Loucy (cell line): ENCODE measurements at regions not wholly inside any gene's neighbourhood (a gene's known extent, or its start where the extent isn't known, plus 50 kb on each side); places are given as distances from the start of the nearest gene placed in this dataset.

ENCODE experiments used
- CTCF ChIP-seq: fragments of 200-600 bp; sonication (generic); conservative IDR thresholded peaks from 2 replicates; pipeline ENCODE4 v1.5.1; 2014; ENCODE audit warnings: mild to moderate bottlenecking, antibody characterized with exemption, low read length
- EZH2phosphoT487 ChIP-seq: fragments of 200-600 bp; IDR thresholded peaks from 2 replicates; pipeline ENCODE4 v1.6.1; 2018; ENCODE audit warnings: antibody characterized with exemption, mild to moderate bottlenecking, moderate library complexity, borderline replicate concordance

- no peak for TF ChIP-seq CTCF
- TF ChIP-seq EZH2phosphoT487, result no peak
These were observed 237.5 kb downstream of the ZPLD1 start for GRCh38 chr3:102672305-102672704.
